Activated naive CD4-positive, alpha-beta T cell treated with anti-CD3 and anti-CD28 coated beads for 36 hours (primary cell): ENCODE measurements at regions not wholly inside any gene's neighbourhood (a gene's known extent, or its start where the extent isn't known, plus 50 kb on each side); places are given as distances from the start of the nearest gene placed in this dataset.
"Not testable (repeated sequence)": the region's sequence is repeated elsewhere in the genome, so short reads cannot be mapped to it uniquely, and the experiment has no call there.

Source experiments
- CTCF ChIA-PET: fragments of 350-600 bp; sonication (Branson Sonifier 250); formaldehyde crosslinking; loops from one replicate; lab custom pipeline; 2021; ENCODE audit warnings: antibody characterized with exemption; lab: Charles Lee
- DNase-seq: peaks from one replicate; pipeline ENCODE4 v3.0.0-alpha.2; 2020
- H3K27ac Mint-ChIP-seq: one replicate; pipeline ENCODE4 v1.8.0; 2021; ENCODE audit warnings: mild to moderate bottlenecking, mixed read lengths
- H3K27me3 Mint-ChIP-seq: one replicate; pipeline ENCODE4 v1.8.0; 2021; ENCODE audit warnings: low read depth, mixed read lengths
- H3K36me3 Mint-ChIP-seq: one replicate; pipeline ENCODE4 v1.8.0; 2021; ENCODE audit warnings: low read depth, mixed read lengths
- H3K4me1 Mint-ChIP-seq: one replicate; pipeline ENCODE4 v1.8.0; 2021; ENCODE audit warnings: low read depth, mixed read lengths
- H3K4me3 Mint-ChIP-seq: one replicate; pipeline ENCODE4 v1.8.0; 2021; ENCODE audit warnings: mild to moderate bottlenecking, moderate library complexity, mixed read lengths
- H3K9me3 Mint-ChIP-seq: one replicate; pipeline ENCODE4 v1.8.0; 2021; ENCODE audit warnings: mixed read lengths
- intact Hi-C: fragments of 100-400 bp; cut with micrococcal nuclease; formaldehyde crosslinking; loops from one replicate; pipeline ENCODE4 v1.15.1; 2023

DNA sequence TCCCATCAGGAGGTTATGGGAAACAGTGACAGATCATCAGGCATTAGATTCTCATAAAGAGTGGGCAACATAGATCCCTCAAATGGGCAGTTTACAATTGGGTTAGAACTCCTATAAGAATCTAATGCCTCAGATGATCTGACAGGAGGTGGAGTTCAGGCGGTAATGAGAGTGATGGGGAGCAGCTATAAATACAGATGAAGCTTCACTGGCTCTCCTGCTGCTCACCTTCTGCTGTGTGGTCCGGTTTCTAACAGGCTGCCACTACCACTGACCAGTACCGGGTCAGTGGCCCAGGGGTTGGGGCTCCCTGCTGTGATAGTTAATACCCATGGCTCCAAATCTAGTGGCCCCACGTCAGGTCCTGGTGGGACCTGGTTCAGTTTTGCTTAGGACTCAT is 135.7 kb downstream of the OR2B2 start:
- Mint-ChIP-seq H3K27ac (no peak overlapping the region), H3K4me1 (peaks cover 6% of the 10 kb centered on the region), H3K9me3 (no peaks in the 10 kb centered on the region), H3K36me3 (no peaks in the 10 kb centered on the region), H3K27me3 (peaks cover 11% of the 10 kb centered on the region), H3K4me3 (no peak overlapping the region)
- DNase-seq, result no peak
- CTCF ChIA-PET, result interaction anchor here (0.6 kb wide), 1 partner anchor 367 kb away, joined by 8 read pairs; no protein-coding TSS in a partner anchor
- intact Hi-C loops, result no loop called here

- CTCF ChIA-PET, result interaction anchor here (0.6 kb wide), 1 partner anchor 367 kb away, joined by 8 read pairs; no protein-coding TSS in a partner anchor
- no peak for DNase-seq
- Mint-ChIP-seq H3K36me3 (no peaks in the 10 kb centered on the region), H3K27me3 (peaks cover 11% of the 10 kb centered on the region), H3K4me3 (no peak overlapping the region), H3K9me3 (no peaks in the 10 kb centered on the region), H3K27ac (no peak overlapping the region), H3K4me1 (peaks cover 6% of the 10 kb centered on the region)
- intact Hi-C loops, result no loop called here
Measured at GRCh38 chr6:27775796-27776184, 136.4 kb downstream of the OR2B2 start.

- H3K4me3 Mint-ChIP-seq, H3K9me3 Mint-ChIP-seq, H3K36me3 Mint-ChIP-seq, CTCF ChIA-PET, intact Hi-C loops, H3K4me1 Mint-ChIP-seq, DNase-seq, H3K27ac Mint-ChIP-seq: not testable (repeated sequence)
- peaks cover 11% of the 10 kb centered on the region for H3K27me3 Mint-ChIP-seq
Measured at GRCh38 chr6:27775138-27775795, 136.9 kb downstream of the OR2B2 start.

- CTCF ChIA-PET, DNase-seq, intact Hi-C loops, H3K36me3 Mint-ChIP-seq, H3K4me3 Mint-ChIP-seq, H3K27ac Mint-ChIP-seq, H3K9me3 Mint-ChIP-seq, H3K4me1 Mint-ChIP-seq: not testable (repeated sequence)
- peaks cover 14% of the 10 kb centered on the region for H3K27me3 Mint-ChIP-seq
Measured at GRCh38 chr6:27774264-27774600, 138.0 kb downstream of the OR2B2 start.

- CTCF ChIA-PET, result interaction anchor here (0.8 to 2.7 kb wide), 6 partner anchors 11 to 612 kb away, joined by 3 to 20 read pairs (median 13); no protein-coding TSS in a partner anchor
- intact Hi-C loops, result loop anchor here (2.0 kb wide), 1 partner anchor 17 kb away; no protein-coding TSS in a partner anchor
- not testable (repeated sequence) for DNase-seq, H3K36me3 Mint-ChIP-seq, H3K27ac Mint-ChIP-seq, H3K4me1 Mint-ChIP-seq, H3K4me3 Mint-ChIP-seq, H3K9me3 Mint-ChIP-seq
- H3K27me3 Mint-ChIP-seq, result peaks cover 14% of the 10 kb centered on the region
Measured at GRCh38 chr6:27773542-27774263, 138.5 kb downstream of the OR2B2 start.

DNA sequence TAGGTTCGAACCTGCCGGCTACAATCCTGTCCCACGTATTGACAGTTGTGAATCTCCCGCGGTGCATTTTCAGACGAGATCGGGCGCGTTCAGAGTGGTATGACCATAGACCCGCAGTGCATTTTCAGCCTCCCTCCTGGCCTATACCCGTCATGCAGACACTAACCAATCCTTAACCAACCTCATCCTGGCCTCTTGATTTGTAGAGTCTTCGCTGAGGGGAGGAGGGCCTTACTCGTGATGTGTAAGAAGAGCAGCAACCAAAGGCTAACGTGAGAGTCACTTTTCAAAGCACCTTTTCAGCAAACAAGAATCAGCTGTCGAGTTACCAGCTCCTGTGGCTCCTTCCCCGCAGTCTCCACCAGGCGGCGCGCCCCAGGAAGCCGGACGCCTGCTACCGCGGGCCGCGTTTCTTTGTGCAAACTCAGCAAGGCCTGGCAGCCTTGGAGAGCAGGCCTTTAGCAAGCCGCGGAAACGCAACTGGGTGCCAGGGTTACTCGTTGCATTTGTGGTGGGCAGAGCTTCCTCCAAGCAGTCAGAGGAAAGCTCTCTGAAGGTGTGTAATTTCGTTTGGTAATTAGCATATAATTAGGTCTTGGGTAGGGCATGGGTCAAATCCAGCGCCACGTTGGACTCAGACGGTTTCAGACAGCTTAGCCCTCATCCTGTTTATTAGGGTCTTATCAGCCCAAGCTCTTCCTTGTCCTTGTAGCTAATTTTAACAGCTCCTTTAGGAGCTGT is 139.8 kb downstream of the OR2B2 start:
- DNase-seq, result peak; percentile 92
- Mint-ChIP-seq H3K27ac (no peak overlapping the region), H3K4me1 (peaks cover 6% of the 10 kb centered on the region), H3K4me3 (no peak overlapping the region), H3K9me3 (no peaks in the 10 kb centered on the region), H3K36me3 (no peaks in the 10 kb centered on the region), H3K27me3 (peaks cover 16% of the 10 kb centered on the region)
- CTCF ChIA-PET, result interaction anchor here (0.5 to 3.5 kb wide), 24 partner anchors 9 to 617 kb away, joined by 3 to 38 read pairs (median 5); partner anchors contain the start of gene POM121L2
- intact Hi-C loops, result loop anchor here (1.0 to 2.0 kb wide), 2 partner anchors 16 to 123 kb away; no protein-coding TSS in a partner anchor

GRCh38 chr6:27771235-27771634 is 141.0 kb downstream of the OR2B2 start:
- intact Hi-C loops, result no loop called here
- H3K27me3 Mint-ChIP-seq, result peaks cover 16% of the 10 kb centered on the region
- no peak overlapping the region for H3K27ac Mint-ChIP-seq
- H3K9me3 Mint-ChIP-seq, result no peaks in the 10 kb centered on the region
- CTCF ChIA-PET, result interaction anchor here (1.1 to 3.5 kb wide), 8 partner anchors 12 to 608 kb away, joined by 6 to 38 read pairs (median 20); no protein-coding TSS in a partner anchor
- no peaks in the 10 kb centered on the region for H3K36me3 Mint-ChIP-seq
- H3K4me3 Mint-ChIP-seq, result no peak overlapping the region
- DNase-seq, result no peak
- peaks cover 6% of the 10 kb centered on the region for H3K4me1 Mint-ChIP-seq

- no peak for DNase-seq
- Mint-ChIP-seq H3K9me3 (no peaks in the 10 kb centered on the region), H3K27me3 (peaks cover 16% of the 10 kb centered on the region), H3K4me3 (no peak overlapping the region), H3K36me3 (no peaks in the 10 kb centered on the region), H3K4me1 (peaks cover 6% of the 10 kb centered on the region), H3K27ac (no peak overlapping the region)
- CTCF ChIA-PET, result interaction anchor here (0.6 to 3.5 kb wide), 8 partner anchors 10 to 551 kb away, joined by 3 to 38 read pairs (median 17); no protein-coding TSS in a partner anchor
- intact Hi-C loops, result no loop called here
Measured at GRCh38 chr6:27770724-27771123, 141.5 kb downstream of the OR2B2 start.

DNA sequence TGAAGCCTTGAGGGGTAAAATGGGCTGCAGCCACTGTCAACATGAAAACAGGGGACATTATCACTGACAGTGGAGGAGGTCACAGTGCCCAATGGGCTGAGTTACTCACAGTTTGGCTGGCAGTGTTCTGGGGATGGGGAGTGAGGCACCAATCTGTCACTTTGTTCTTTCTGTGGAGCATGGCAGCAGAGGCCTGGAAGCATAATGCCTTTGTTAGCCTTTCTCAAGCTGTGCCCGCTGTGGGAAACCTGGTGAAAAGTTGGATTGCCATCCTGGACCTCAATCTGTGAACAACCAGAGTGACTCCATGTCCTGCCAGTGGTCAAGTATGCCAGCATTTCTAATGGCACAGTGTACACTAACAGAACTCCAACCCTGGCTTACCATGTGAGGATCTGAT is 143.6 kb downstream of the OR2B2 start:
- Mint-ChIP-seq H3K9me3 (no peaks in the 10 kb centered on the region), H3K27ac (no peak overlapping the region), H3K4me1 (peaks cover 6% of the 10 kb centered on the region), H3K4me3 (no peak overlapping the region), H3K27me3 (peaks cover 10% of the 10 kb centered on the region), H3K36me3 (no peaks in the 10 kb centered on the region)
- intact Hi-C loops, result no loop called here
- CTCF ChIA-PET, result interaction anchor here (0.9 to 1.9 kb wide), 2 partner anchors 13 to 26 kb away, joined by 4 to 7 read pairs; no protein-coding TSS in a partner anchor
- no peak for DNase-seq

- H3K27ac Mint-ChIP-seq, result no peak overlapping the region
Measured at GRCh38 chr6:27767851-27768250, 144.3 kb downstream of the OR2B2 start.

DNA sequence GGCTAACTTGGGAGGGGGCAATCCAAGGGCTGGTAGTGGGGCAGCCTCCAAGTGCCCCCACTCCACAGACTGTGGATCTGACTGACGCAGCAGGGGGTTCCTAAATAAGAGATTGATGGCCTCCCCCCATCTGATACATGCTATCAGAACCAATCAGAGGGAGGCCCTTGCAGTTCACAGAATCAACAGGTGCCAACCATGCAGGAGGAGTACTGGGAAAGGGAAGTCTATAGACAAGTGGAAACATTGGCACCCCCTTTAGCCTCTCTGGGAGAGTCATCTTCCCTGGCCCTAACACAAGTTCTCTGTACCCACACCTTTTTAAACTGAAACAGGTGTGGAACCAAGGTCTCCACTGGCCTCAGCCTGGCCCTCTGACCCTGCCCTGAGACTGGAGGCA is 145.8 kb downstream of the OR2B2 start:
- H3K36me3 Mint-ChIP-seq, result peaks cover 1% of the 10 kb centered on the region
- CTCF ChIA-PET, result no interaction called here

More at GRCh38 chr6:27767851-27768250, 144.3 kb downstream of the OR2B2 start:
- H3K27me3 Mint-ChIP-seq, result peaks cover 9% of the 10 kb centered on the region
- H3K9me3 Mint-ChIP-seq, result no peaks in the 10 kb centered on the region
- no peak for DNase-seq
- peaks cover 1% of the 10 kb centered on the region for H3K36me3 Mint-ChIP-seq
- intact Hi-C loops, result no loop called here
- CTCF ChIA-PET, result interaction anchor here (0.6 to 1.9 kb wide), 3 partner anchors 27 to 590 kb away, joined by 3 to 7 read pairs (median 3); no protein-coding TSS in a partner anchor
- H3K4me3 Mint-ChIP-seq, result no peak overlapping the region
- H3K4me1 Mint-ChIP-seq, result peaks cover 6% of the 10 kb centered on the region

DNA sequence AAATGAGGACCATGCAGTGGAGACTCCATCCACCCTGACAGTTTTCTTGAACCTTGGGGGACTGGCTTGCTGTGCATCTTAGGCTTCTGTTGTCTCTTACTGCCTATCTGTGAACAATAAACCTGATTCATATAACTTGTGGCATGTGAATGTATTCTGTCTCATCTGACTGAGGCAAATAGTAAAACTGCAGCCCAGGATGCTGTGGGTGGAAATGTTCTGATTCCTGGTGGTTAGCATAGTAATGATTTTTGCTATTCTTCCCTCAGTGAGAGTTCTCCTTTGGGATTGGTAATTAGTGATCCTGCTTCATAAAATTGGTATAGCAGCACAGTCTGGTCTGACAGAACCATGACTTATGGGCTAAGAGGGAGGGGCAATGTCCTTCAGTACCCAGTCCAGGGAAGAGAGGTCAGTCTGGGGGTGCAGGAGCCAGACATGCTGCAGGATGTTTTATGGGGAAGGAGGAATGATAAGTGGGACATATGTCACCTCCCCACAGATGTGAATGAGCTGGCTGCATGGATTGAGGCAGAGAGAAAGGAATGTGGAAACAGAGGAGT is 147.1 kb downstream of the OR2B2 start:
- DNase-seq, result no peak
- peaks cover 13% of the 10 kb centered on the region for H3K4me1 Mint-ChIP-seq
- peaks cover 9% of the 10 kb centered on the region for H3K27me3 Mint-ChIP-seq
- intact Hi-C loops, result no loop called here
- peaks cover 1% of the 10 kb centered on the region for H3K36me3 Mint-ChIP-seq
- H3K4me3 Mint-ChIP-seq, result no peak overlapping the region
- no peak overlapping the region for H3K27ac Mint-ChIP-seq
- H3K9me3 Mint-ChIP-seq, result no peaks in the 10 kb centered on the region
- CTCF ChIA-PET, result no interaction called here

More for the DNA sequence above, 145.8 kb downstream of the OR2B2 start:
- DNase-seq, result no peak
- Mint-ChIP-seq H3K27me3 (peaks cover 9% of the 10 kb centered on the region), H3K9me3 (no peaks in the 10 kb centered on the region), H3K27ac (no peak overlapping the region), H3K4me3 (no peak overlapping the region), H3K4me1 (peaks cover 2% of the 10 kb centered on the region)
- intact Hi-C loops, result no loop called here
